Osteocyte (in vitro differentiated cells): ENCODE measurements at regions not wholly inside any gene's neighbourhood (a gene's known extent, or its start where the extent isn't known, plus 50 kb on each side); places are given as distances from the start of the nearest gene placed in this dataset.

Experiments
- DNase-seq: peaks from one replicate; pipeline ENCODE4 v3.0.0; 2021; ENCODE audit warnings: mixed read lengths; ENCODE audit not compliant: unreplicated experiment; ENCODE audit errors: extremely low spot score
- H3K27ac Mint-ChIP-seq: one replicate; pipeline ENCODE4 v1.8.0; 2021; ENCODE audit warnings: mild to moderate bottlenecking, mixed read lengths; ENCODE audit not compliant: unreplicated experiment
- H3K27me3 Mint-ChIP-seq: one replicate; pipeline ENCODE4 v1.8.0; 2021; ENCODE audit warnings: mixed read lengths; ENCODE audit not compliant: unreplicated experiment
- H3K36me3 Mint-ChIP-seq: one replicate; pipeline ENCODE4 v1.8.0; 2021; ENCODE audit warnings: mixed read lengths; ENCODE audit not compliant: unreplicated experiment
- H3K4me1 Mint-ChIP-seq: one replicate; pipeline ENCODE4 v1.8.0; 2021; ENCODE audit warnings: mixed read lengths; ENCODE audit not compliant: unreplicated experiment
- H3K4me3 Mint-ChIP-seq: one replicate; pipeline ENCODE4 v1.8.0; 2021; ENCODE audit warnings: mild to moderate bottlenecking, moderate library complexity, mixed read lengths; ENCODE audit not compliant: unreplicated experiment
- H3K9me3 Mint-ChIP-seq: one replicate; pipeline ENCODE4 v1.8.0; 2021; ENCODE audit warnings: mixed read lengths; ENCODE audit not compliant: unreplicated experiment
- CTCF ChIP-seq: fragments of 200-600 bp; sonication (generic); IDR thresholded peaks from 2 replicates; pipeline ENCODE4 v1.5.0; 2021; ENCODE audit warnings: antibody characterized with exemption, mild to moderate bottlenecking, moderate library complexity

- no peak overlapping the region for H3K4me3 Mint-ChIP-seq
- DNase-seq, result no peak
- H3K36me3 Mint-ChIP-seq, result no peaks in the 10 kb centered on the region
- H3K4me1 Mint-ChIP-seq, result no peaks in the 10 kb centered on the region
- H3K9me3 Mint-ChIP-seq, result peaks cover 49% of the 10 kb centered on the region
- no peak overlapping the region for H3K27ac Mint-ChIP-seq
- TF ChIP-seq CTCF, result no peak
- H3K27me3 Mint-ChIP-seq, result peaks cover 4% of the 10 kb centered on the region
Measured at GRCh38 chr18:43507842-43508481, 230.7 kb upstream of the SYT4 start.

- Mint-ChIP-seq H3K9me3 (peaks cover 27% of the 10 kb centered on the region), H3K4me1 (no peaks in the 10 kb centered on the region), H3K27me3 (peaks cover 33% of the 10 kb centered on the region), H3K36me3 (no peaks in the 10 kb centered on the region), H3K4me3 (no peak overlapping the region), H3K27ac (no peak overlapping the region)
- no peak for DNase-seq
- no peak for TF ChIP-seq CTCF
Measured at GRCh38 chr18:43514747-43515146, 237.5 kb upstream of the SYT4 start.

GRCh38 chr18:43515481-43515880, 238.2 kb upstream of the SYT4 start:
- Mint-ChIP-seq H3K36me3 (no peaks in the 10 kb centered on the region), H3K27me3 (peaks cover 33% of the 10 kb centered on the region), H3K27ac (no peak overlapping the region), H3K9me3 (peaks cover 20% of the 10 kb centered on the region), H3K4me3 (no peak overlapping the region), H3K4me1 (no peaks in the 10 kb centered on the region)
- no peak for DNase-seq
- TF ChIP-seq CTCF, result no peak

GRCh38 chr18:43524260-43524659, 247.0 kb upstream of the SYT4 start:
- Mint-ChIP-seq H3K9me3 (peaks cover 3% of the 10 kb centered on the region), H3K36me3 (no peaks in the 10 kb centered on the region), H3K4me1 (peaks cover 21% of the 10 kb centered on the region), H3K27ac (no peak overlapping the region), H3K27me3 (peaks cover 5% of the 10 kb centered on the region), H3K4me3 (no peak overlapping the region)
- TF ChIP-seq CTCF, result no peak
- DNase-seq, result no peak

- Mint-ChIP-seq H3K27me3 (no peaks in the 10 kb centered on the region), H3K36me3 (no peaks in the 10 kb centered on the region)
- no peak for TF ChIP-seq CTCF
Measured at GRCh38 chr18:43525169-43525568, 247.9 kb upstream of the SYT4 start.

More at GRCh38 chr18:43525169-43525568, 247.9 kb upstream of the SYT4 start:
- Mint-ChIP-seq H3K4me3 (no peak overlapping the region), H3K4me1 (peaks cover 21% of the 10 kb centered on the region), H3K27ac (no peak overlapping the region), H3K9me3 (peaks cover 3% of the 10 kb centered on the region)
- no peak for DNase-seq
